ENCODE measurements at regions not wholly inside any gene's neighbourhood (a gene's known extent, or its start where the extent isn't known, plus 50 kb on each side); places are given as distances from the start of the nearest gene placed in this dataset.

DNA sequence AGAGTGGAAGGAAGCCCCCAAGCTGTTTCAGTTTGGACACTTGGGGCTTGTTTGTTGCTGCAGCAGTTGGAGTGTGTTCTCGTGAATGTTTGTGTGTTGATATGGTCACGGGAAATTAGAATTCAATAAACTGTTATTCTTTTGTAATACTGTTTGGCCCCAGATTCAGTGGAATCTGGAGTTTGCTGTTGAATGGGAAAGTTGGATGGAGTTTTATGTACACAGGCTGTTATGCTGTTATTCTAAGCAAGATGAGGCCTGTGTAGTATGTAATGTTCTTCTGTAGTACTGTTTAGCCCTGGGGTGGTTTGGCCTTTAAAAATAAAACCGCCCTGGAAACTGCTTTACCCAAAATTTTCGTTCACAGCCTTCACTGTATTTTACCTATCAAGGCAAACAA, 810.4 kb upstream of the HS6ST1 start:
- intact Hi-C loops (cut with DNase I) = no loop called here
- TF ChIP-seq, protein P1, sequence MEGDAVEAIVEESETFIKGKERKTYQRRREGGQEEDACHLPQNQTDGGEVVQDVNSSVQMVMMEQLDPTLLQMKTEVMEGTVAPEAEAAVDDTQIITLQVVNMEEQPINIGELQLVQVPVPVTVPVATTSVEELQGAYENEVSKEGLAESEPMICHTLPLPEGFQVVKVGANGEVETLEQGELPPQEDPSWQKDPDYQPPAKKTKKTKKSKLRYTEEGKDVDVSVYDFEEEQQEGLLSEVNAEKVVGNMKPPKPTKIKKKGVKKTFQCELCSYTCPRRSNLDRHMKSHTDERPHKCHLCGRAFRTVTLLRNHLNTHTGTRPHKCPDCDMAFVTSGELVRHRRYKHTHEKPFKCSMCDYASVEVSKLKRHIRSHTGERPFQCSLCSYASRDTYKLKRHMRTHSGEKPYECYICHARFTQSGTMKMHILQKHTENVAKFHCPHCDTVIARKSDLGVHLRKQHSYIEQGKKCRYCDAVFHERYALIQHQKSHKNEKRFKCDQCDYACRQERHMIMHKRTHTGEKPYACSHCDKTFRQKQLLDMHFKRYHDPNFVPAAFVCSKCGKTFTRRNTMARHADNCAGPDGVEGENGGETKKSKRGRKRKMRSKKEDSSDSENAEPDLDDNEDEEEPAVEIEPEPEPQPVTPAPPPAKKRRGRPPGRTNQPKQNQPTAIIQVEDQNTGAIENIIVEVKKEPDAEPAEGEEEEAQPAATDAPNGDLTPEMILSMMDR (IDR thresholded peaks at IDR 0.05) = no peak
- DNase-seq (ENCODE audit: low spot score in 2 of 2) = no peak
- no peaks in the 10 kb centered on the region for H3K36me3 ChIP-seq
- no peak overlapping the region for H3K27ac ChIP-seq
- H3K4me1 ChIP-seq = no peaks in the 10 kb centered on the region
- no peak overlapping the region for H3K4me3 ChIP-seq
- no peaks in the 10 kb centered on the region for H3K27me3 ChIP-seq
- H3K9me3 ChIP-seq = no peaks in the 10 kb centered on the region

DNA sequence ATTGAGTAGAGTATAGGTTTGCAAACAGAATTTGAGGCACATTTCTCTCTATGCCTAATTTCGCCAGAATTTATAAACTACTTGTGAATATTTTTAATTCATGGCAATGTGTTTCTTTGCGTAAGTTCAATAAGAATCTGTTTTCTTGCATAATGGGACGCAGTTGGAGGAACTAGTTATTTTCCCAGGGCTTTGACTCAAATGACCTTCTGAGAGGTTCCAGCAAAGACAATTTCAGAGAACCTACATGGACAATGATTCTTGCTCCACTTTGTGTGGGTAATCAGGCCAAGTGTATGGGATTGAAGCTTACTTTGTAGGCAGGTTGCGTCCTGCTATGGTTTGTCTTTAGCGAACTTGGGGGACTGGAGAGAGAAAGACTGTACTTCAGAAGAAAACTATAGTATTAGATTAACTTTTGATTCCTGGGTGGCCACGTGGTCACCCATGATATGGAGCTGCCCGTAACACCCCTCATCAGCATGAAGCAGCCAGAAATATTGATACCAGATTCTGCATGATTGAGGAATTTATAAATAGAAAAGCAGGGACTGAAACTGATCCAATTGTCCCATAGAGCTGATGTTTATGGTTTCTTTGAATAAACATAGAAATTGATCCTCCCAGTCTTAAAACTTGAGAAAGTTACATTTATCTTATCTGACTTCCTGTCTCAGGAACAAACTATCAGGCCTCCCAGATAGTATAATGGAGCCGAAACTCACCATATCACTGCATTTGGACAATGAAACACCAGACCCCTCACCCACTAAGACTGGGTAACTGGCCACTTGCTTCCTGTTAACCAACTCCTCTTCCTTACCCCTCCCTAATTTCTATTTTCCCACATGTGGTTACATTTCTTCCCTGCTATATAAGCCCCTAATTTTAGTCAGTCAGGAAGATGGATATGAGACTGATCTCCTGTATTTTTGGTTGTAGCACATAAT, 815.3 kb upstream of the HS6ST1 start:
- no peak for DNase-seq (ENCODE audit: low spot score in 2 of 2)
- intact Hi-C loops (cut with DNase I) = no loop called here
- Histone ChIP-seq H3K27ac (no peak overlapping the region), H3K9me3 (no peaks in the 10 kb centered on the region), H3K4me3 (no peak overlapping the region), H3K4me1 (no peaks in the 10 kb centered on the region), H3K27me3 (no peaks in the 10 kb centered on the region), H3K36me3 (no peaks in the 10 kb centered on the region)
- TF ChIP-seq, protein P1 (IDR thresholded peaks at IDR 0.05) = no peak

DNA sequence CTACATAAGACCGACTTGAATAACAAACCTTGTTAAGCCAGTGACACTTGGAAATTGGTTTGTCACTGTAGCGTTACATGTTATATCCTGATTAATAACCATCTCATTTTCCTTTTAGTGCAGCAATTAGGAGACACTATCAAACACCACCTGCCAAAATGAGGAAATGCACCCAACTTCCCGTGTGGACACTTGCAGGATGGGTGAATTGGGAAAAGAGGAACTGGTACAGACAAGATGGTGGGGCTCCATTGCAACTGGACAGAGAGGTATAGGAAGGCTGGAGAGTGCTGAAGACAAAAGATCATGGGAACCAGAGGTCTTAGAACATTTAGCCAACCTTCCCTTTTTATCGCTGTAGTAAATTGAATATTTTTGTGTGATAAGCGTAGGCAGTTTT, 816.3 kb upstream of the HS6ST1 start:
- no peaks in the 10 kb centered on the region for H3K27me3 ChIP-seq
- H3K4me3 ChIP-seq = no peak overlapping the region
- H3K27ac ChIP-seq = no peak overlapping the region
- no peak for DNase-seq (ENCODE audit: low spot score in 2 of 2)
- no peaks in the 10 kb centered on the region for H3K9me3 ChIP-seq
- H3K4me1 ChIP-seq = no peaks in the 10 kb centered on the region
- no peaks in the 10 kb centered on the region for H3K36me3 ChIP-seq
- intact Hi-C loops (cut with DNase I) = no loop called here
- TF ChIP-seq, protein P1 (IDR thresholded peaks at IDR 0.05) = no peak

DNA sequence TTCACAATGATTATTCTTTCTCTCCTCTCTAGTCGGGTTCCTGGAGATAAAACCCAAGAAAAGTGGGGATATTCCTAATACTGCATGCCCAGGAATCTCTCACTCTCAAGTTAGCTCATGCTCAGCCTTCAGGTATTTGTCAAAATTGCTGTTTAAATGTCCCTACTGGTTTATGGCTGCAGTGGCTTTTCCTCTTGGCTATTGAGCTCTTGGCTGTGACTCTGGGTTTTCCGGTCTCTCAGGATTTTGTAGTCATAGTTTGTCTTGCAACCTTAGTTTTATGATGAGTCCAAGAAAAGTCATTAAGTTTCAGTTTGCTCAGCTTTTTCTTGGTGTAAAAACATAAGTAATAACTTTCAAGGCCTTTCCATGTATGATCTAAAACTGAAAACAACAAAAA, 820.7 kb upstream of the HS6ST1 start:
- no peaks in the 10 kb centered on the region for H3K36me3 ChIP-seq
- TF ChIP-seq, protein P1 (IDR thresholded peaks at IDR 0.05) = no peak
- no peak overlapping the region for H3K4me3 ChIP-seq
- no peaks in the 10 kb centered on the region for H3K9me3 ChIP-seq
- H3K27ac ChIP-seq = no peak overlapping the region
- no peaks in the 10 kb centered on the region for H3K4me1 ChIP-seq
- intact Hi-C loops (cut with DNase I) = no loop called here
- no peaks in the 10 kb centered on the region for H3K27me3 ChIP-seq
- no peak for DNase-seq (ENCODE audit: low spot score in 2 of 2)

DNA sequence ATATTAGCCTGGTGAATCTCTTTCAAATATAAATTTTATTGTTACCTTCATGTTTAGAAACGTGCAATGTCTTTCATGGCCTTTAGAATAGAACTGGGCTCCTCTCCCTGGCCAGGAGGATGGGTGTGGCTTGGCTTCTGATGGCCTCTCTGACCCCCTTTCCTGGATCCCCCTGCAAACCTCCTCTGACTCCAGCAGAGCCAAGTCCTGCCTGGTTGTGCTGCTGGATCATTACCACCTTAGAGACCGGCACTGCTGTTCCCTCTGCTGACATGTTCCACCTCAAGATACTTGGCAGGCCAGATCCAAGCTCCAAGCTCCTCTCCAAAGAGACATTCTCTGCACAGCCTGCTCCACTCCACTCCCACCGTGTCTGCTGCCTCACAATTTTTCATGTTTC, 823.8 kb upstream of the HS6ST1 start:
- Histone ChIP-seq H3K4me3 (no peak overlapping the region), H3K4me1 (no peaks in the 10 kb centered on the region), H3K36me3 (no peaks in the 10 kb centered on the region), H3K9me3 (no peaks in the 10 kb centered on the region), H3K27ac (no peak overlapping the region), H3K27me3 (no peaks in the 10 kb centered on the region)
- intact Hi-C loops (cut with DNase I) = no loop called here
- no peak for DNase-seq (ENCODE audit: low spot score in 2 of 2)
- TF ChIP-seq, protein P1 (IDR thresholded peaks at IDR 0.05) = no peak
